B cell (primary cell): ENCODE measurements at regions not wholly inside any gene's neighbourhood (a gene's known extent, or its start where the extent isn't known, plus 50 kb on each side); places are given as distances from the start of the nearest gene placed in this dataset.

Source experiments
- ATAC-seq: fragments of 200-7000 bp; cut with Tn5 transposase; one replicate; pipeline ENCODE4 v1.10.0; 2021; ENCODE audit warnings: low read depth, mild to moderate bottlenecking, moderate number of reproducible peaks, moderate library complexity
- CTCF ChIA-PET: fragments of 350-600 bp; sonication (Branson Sonifier 250); formaldehyde crosslinking; loops from one replicate; lab custom pipeline; 2021; ENCODE audit warnings: antibody characterized with exemption, inconsistent platforms; lab: Charles Lee
- POLR2A ChIA-PET: fragments of 350-600 bp; sonication (Branson Sonifier 250); formaldehyde crosslinking; loops from one replicate; lab custom pipeline; 2021; ENCODE audit warnings: antibody characterized with exemption; lab: Charles Lee
- DNase-seq: peaks from one replicate; pipeline ENCODE4 v3.0.0; 2013
- H2AFZ ChIP-seq: 2 replicates; pipeline ENCODE4 v1.6.1; 2012; ENCODE audit warnings: mild to moderate bottlenecking, low read depth, low read length; ENCODE audit not compliant: insufficient read depth, poor library complexity, severe bottlenecking
- H3K27ac ChIP-seq, 2 donors: 1 replicate in 1 of 2; 2 replicates in 1 of 2; pipeline ENCODE4 v1.5.1; 2012 to 2013; ENCODE audit warnings: low read length in 2 of 2, mild to moderate bottlenecking in 2 of 2, moderate library complexity in 1 of 2
- H3K27me3 ChIP-seq, 4 experiments: fragments of 200-600 bp in 1 of 4; sonication (generic) in 1 of 4; replicated peaks in 1 of 4; 1 replicate in 2 of 4; 2 replicates in 2 of 4; pipeline versions ENCODE4 v1.6.1 to v1.7.0; 2013 to 2016; ENCODE audit warnings: low read length in 3 of 4, mild to moderate bottlenecking in 2 of 4, mixed read lengths in 1 of 4, moderate library complexity in 1 of 4; ENCODE audit not compliant: insufficient read depth in 4 of 4, control insufficient read depth in 3 of 4; ENCODE audit errors: control extremely low read depth in 1 of 4
- H3K36me3 ChIP-seq, 2 experiments: replicated peaks in 1 of 2; 1 replicate in 1 of 2; 2 replicates in 1 of 2; pipeline versions ENCODE4 v1.6.1 to v1.7.1; 2013; ENCODE audit warnings: low read length in 1 of 2; ENCODE audit not compliant: insufficient read depth in 2 of 2, control insufficient read depth in 1 of 2; ENCODE audit errors: control extremely low read depth in 1 of 2, extremely low read depth in 1 of 2
- H3K4me1 ChIP-seq, 2 donors: fragments of 200-600 bp in 1 of 2; sonication (generic) in 1 of 2; 1 replicate in 1 of 2; 2 replicates in 1 of 2; pipeline versions ENCODE4 v1.5.1 to v1.6.1; 2013 to 2017; ENCODE audit warnings: low read length in 2 of 2; ENCODE audit not compliant: control insufficient read depth in 2 of 2, insufficient read depth in 2 of 2
- H3K4me2 ChIP-seq: replicated peaks from 2 replicates; pipeline ENCODE3; 2012; ENCODE audit warnings: mild to moderate bottlenecking, low read depth, low read length; ENCODE audit not compliant: poor library complexity, severe bottlenecking
- H3K4me3 ChIP-seq, 5 experiments: fragments of 200-600 bp in 1 of 5; sonication (generic) in 1 of 5; 1 replicate in 3 of 5; 2 replicates in 2 of 5; pipeline versions ENCODE4 v1.5.1 to v1.7.0; 2011 to 2016; ENCODE audit warnings: low read length in 4 of 5, mild to moderate bottlenecking in 4 of 5, low read depth in 2 of 5, control low read depth in 1 of 5, moderate library complexity in 1 of 5; ENCODE audit not compliant: insufficient read depth in 1 of 5; ENCODE audit errors: control extremely low read depth in 1 of 5, extremely low read depth in 1 of 5
- H3K79me2 ChIP-seq: fragments of 200-600 bp; sonication (generic); one replicate; pipeline ENCODE4 v1.6.0; 2016; ENCODE audit warnings: low read length; ENCODE audit not compliant: control insufficient read depth, insufficient read depth
- H3K9ac ChIP-seq: fragments of 200-600 bp; sonication (generic); 2 replicates; pipeline ENCODE4 v1.6.1; 2017; ENCODE audit warnings: mild to moderate bottlenecking, low read length, moderate library complexity
- H3K9me3 ChIP-seq, 3 donors: one replicate each; pipeline versions ENCODE4 v1.6.1 to v1.7.1; 2013; ENCODE audit warnings: low read length in 2 of 3; ENCODE audit not compliant: control insufficient read depth in 2 of 3, insufficient read depth in 1 of 3; ENCODE audit errors: control extremely low read depth in 1 of 3
- H4K20me1 ChIP-seq: 2 replicates; pipeline ENCODE4 v1.6.0; 2012; ENCODE audit warnings: mild to moderate bottlenecking, low read length; ENCODE audit not compliant: insufficient read depth, control insufficient read depth, poor library complexity, severe bottlenecking
- H3K27ac Mint-ChIP-seq: one replicate; pipeline ENCODE4 v1.8.0; 2021; ENCODE audit warnings: mixed read lengths
- H3K27me3 Mint-ChIP-seq: one replicate; pipeline ENCODE4 v1.8.0; 2021; ENCODE audit warnings: mixed read lengths
- H3K4me1 Mint-ChIP-seq: one replicate; pipeline ENCODE4 v1.8.0; 2021; ENCODE audit warnings: mixed read lengths
- H3K4me3 Mint-ChIP-seq: one replicate; pipeline ENCODE4 v1.8.0; 2021; ENCODE audit warnings: mixed read lengths
- H3K9me3 Mint-ChIP-seq: one replicate; pipeline ENCODE4 v1.8.0; 2022; ENCODE audit warnings: mixed read lengths; ENCODE audit not compliant: insufficient read depth
- CTCF ChIP-seq: fragments of 200-600 bp; IDR thresholded peaks from one replicate; pipeline ENCODE4 v1.8.0; 2022; ENCODE audit warnings: antibody characterized with exemption, mild to moderate bottlenecking
- EZH2 ChIP-seq: IDR thresholded peaks from 2 replicates; pipeline ENCODE4 v1.6.1; 2012; ENCODE audit warnings: borderline replicate concordance, low read depth, mild to moderate bottlenecking, moderate library complexity, low read length; ENCODE audit not compliant: insufficient read depth, poor library complexity, severe bottlenecking
- WGBS: methylation state at CpG from one replicate; pipeline ENCODE4 v1.1.5; 2013; ENCODE audit warnings: missing lambda C conversion rate; ENCODE audit not compliant: insufficient coverage; 5-methylcytosine and 5-hydroxymethylcytosine counted together
- intact Hi-C: fragments of 100-400 bp; cut with micrococcal nuclease; formaldehyde crosslinking; loops from one replicate; pipeline ENCODE4 v1.10.0; 2022

GRCh38 chr3:32623532-32623931 is 52.9 kb upstream of the DYNC1LI1 start:
- H3K4me3 ChIP-seq = no peak overlapping the region
- H2AFZ ChIP-seq = no peak overlapping the region
- no peak overlapping the region for H3K27ac ChIP-seq
- Mint-ChIP-seq H3K27ac (no peak overlapping the region), H3K4me3 (no peak overlapping the region), H3K4me1 (no peaks in the 10 kb centered on the region), H3K9me3 (no peaks in the 10 kb centered on the region), H3K27me3 (no peaks in the 10 kb centered on the region)
- ChIA-PET CTCF (no interaction called here), POLR2A (no interaction called here)
- H4K20me1 ChIP-seq = no peaks in the 10 kb centered on the region
- no peak overlapping the region for H3K4me2 ChIP-seq
- TF ChIP-seq EZH2 (no peak), CTCF (no peak)
- no peak for DNase-seq
- ATAC-seq = no peak
- H3K9me3 ChIP-seq = peaks cover 1 to 11% (median 6%) of the 10 kb centered on the region in 3 donors
- WGBS = no CpG with 5 or more reads among the region's 4 CpGs
- no peaks in the 10 kb centered on the region for H3K4me1 ChIP-seq
- H3K27me3 ChIP-seq = peaks cover 0 to under 1% (median 0%) of the 10 kb centered on the region in 4 experiments
- no peaks in the 10 kb centered on the region for H3K36me3 ChIP-seq
- no peaks in the 10 kb centered on the region for H3K79me2 ChIP-seq
- intact Hi-C loops = no loop called here
- no peak overlapping the region for H3K9ac ChIP-seq

GRCh38 chr3:32621466-32621865 is 50.8 kb upstream of the DYNC1LI1 start:
- Histone ChIP-seq H3K4me1 (no peaks in the 10 kb centered on the region), H3K9me3 (peaks cover 1 to 7% (median 6%) of the 10 kb centered on the region in 3 donors), H3K9ac (no peak overlapping the region), H4K20me1 (no peaks in the 10 kb centered on the region), H3K27me3 (no peaks in the 10 kb centered on the region), H3K27ac (no peak overlapping the region), H2AFZ (no peak overlapping the region), H3K4me2 (no peak overlapping the region), H3K36me3 (no peaks in the 10 kb centered on the region), H3K4me3 (no peak overlapping the region), H3K79me2 (no peaks in the 10 kb centered on the region)
- ATAC-seq (no peak), DNase-seq (no peak)
- H3K9me3 Mint-ChIP-seq = no peaks in the 10 kb centered on the region
- H3K27ac Mint-ChIP-seq = no peak overlapping the region
- TF ChIP-seq EZH2 (no peak), CTCF (no peak)
- WGBS = 98% methylated on average over 5 of the region's 10 CpGs
- CTCF ChIA-PET = no interaction called here
- no peak overlapping the region for H3K4me3 Mint-ChIP-seq
- H3K27me3 Mint-ChIP-seq = peaks cover 5% of the 10 kb centered on the region
- intact Hi-C loops = no loop called here
- H3K4me1 Mint-ChIP-seq = no peaks in the 10 kb centered on the region
- POLR2A ChIA-PET = no interaction called here
